SK-N-SH (cell line): ENCODE measurements at regions not wholly inside any gene's neighbourhood (a gene's known extent, or its start where the extent isn't known, plus 50 kb on each side); places are given as distances from the start of the nearest gene placed in this dataset.
A peak's percentile ranks its signal among the peaks of the same experiment; 100 is the strongest.

Experiments used
- CTCF ChIA-PET: fragments of 300-600, 350-600 bp; formaldehyde crosslinking; extraction: SDS; loops from one replicate; lab custom pipeline; 2021; lab: Yijun Ruan, JAX
- POLR2A ChIA-PET: fragments of 350-600 bp; sonication (Branson Sonifier 250); formaldehyde crosslinking; extraction: SDS; loops from one replicate; lab custom pipeline; 2020; ENCODE audit warnings: antibody characterized with exemption, inconsistent platforms; lab: Yijun Ruan, JAX
- DNase-seq: peaks from one replicate; pipeline ENCODE4 v3.0.0; 2012
- H2AFZ ChIP-seq: fragments of 200-600 bp; sonication (generic); 2 replicates; pipeline ENCODE4 v1.8.1; 2016; ENCODE audit warnings: antibody characterized with exemption, mild to moderate bottlenecking, low read depth
- H3F3A ChIP-seq: fragments of 200-600 bp; sonication (generic); replicated peaks from 2 replicates; pipeline ENCODE3; 2016; ENCODE audit warnings: antibody characterized with exemption, mild to moderate bottlenecking; ENCODE audit not compliant: insufficient read depth
- H3K27ac ChIP-seq, 2 experiments: fragments of 200-500 bp in 1 of 2; fragments of 200-600 bp in 1 of 2; sonication (Bioruptor generic) in 1 of 2; sonication (generic), shearing (Covaris generic) in 1 of 2; 2 replicates each; pipeline versions ENCODE4 v1.5.1 to v1.6.1; 2014 to 2016; ENCODE audit warnings: low read depth in 2 of 2, inconsistent platforms in 1 of 2, low read length in 1 of 2, mild to moderate bottlenecking in 1 of 2, mixed read lengths in 1 of 2
- H3K27me3 ChIP-seq: fragments of 200-600 bp; sonication (generic), shearing (Covaris generic); 2 replicates; pipeline ENCODE4 v1.6.1; 2016; ENCODE audit warnings: mixed run types; ENCODE audit not compliant: insufficient read depth
- H3K36me3 ChIP-seq, 2 experiments: fragments of 200-500 bp in 1 of 2; fragments of 200-600 bp in 1 of 2; sonication (Bioruptor generic) in 1 of 2; sonication (generic) in 1 of 2; replicated peaks in 1 of 2; 2 replicates each; pipeline versions ENCODE3 to v1.5.1; 2014 to 2016; ENCODE audit warnings: low read length in 1 of 2, mild to moderate bottlenecking in 1 of 2; ENCODE audit not compliant: insufficient read depth in 2 of 2, control insufficient read depth in 1 of 2
- H3K4me1 ChIP-seq, 2 experiments: fragments of 200-500 bp in 1 of 2; fragments of 200-600 bp in 1 of 2; sonication (Bioruptor generic) in 1 of 2; sonication (generic), shearing (Covaris generic) in 1 of 2; 2 replicates each; pipeline versions ENCODE4 v1.5.1 to v1.6.1; 2014 to 2016; ENCODE audit warnings: low read depth in 1 of 2, low read length in 1 of 2, mixed run types in 1 of 2; ENCODE audit not compliant: insufficient read depth in 2 of 2, control insufficient read depth in 1 of 2
- H3K4me2 ChIP-seq: fragments of 200-600 bp; sonication (generic), shearing (Covaris generic); 2 replicates; pipeline ENCODE4 v1.6.1; 2017; ENCODE audit warnings: mixed run types
- H3K4me3 ChIP-seq, 2 experiments: fragments of 200-500 bp in 1 of 2; fragments of 200-600 bp in 1 of 2; sonication (Bioruptor generic) in 1 of 2; sonication (generic), shearing (Covaris generic) in 1 of 2; 2 replicates each; pipeline versions ENCODE4 v1.5.1 to v1.8.1; 2014 to 2016; ENCODE audit warnings: low read depth in 2 of 2, inconsistent platforms in 1 of 2, low read length in 1 of 2, mild to moderate bottlenecking in 1 of 2, mixed read lengths in 1 of 2, moderate library complexity in 1 of 2
- H3K79me2 ChIP-seq: fragments of 200-600 bp; sonication (generic); 2 replicates; pipeline ENCODE4 v1.8.1; 2017; ENCODE audit warnings: mild to moderate bottlenecking; ENCODE audit not compliant: insufficient read depth
- H3K9ac ChIP-seq: fragments of 200-600 bp; sonication (generic); 2 replicates; pipeline ENCODE4 v1.6.1; 2017; ENCODE audit warnings: mixed run types
- H3K9me2 ChIP-seq: fragments of 200-600 bp; sonication (generic); 2 replicates; pipeline ENCODE4 v1.6.1; 2017; ENCODE audit warnings: mixed run types
- H3K9me3 ChIP-seq: fragments of 200-600 bp; sonication (generic); 2 replicates; pipeline ENCODE4 v1.6.1; 2017; ENCODE audit warnings: mixed run types, mild to moderate bottlenecking, moderate library complexity
- H4K20me1 ChIP-seq: fragments of 200-600 bp; sonication (generic); 2 replicates; pipeline ENCODE4 v1.6.1; 2017; ENCODE audit warnings: mild to moderate bottlenecking, mixed run types; ENCODE audit not compliant: insufficient read depth
- CHD2 ChIP-seq: fragments of 150-350 bp; IDR thresholded peaks from 2 replicates; pipeline ENCODE4 v1.6.1; 2018; ENCODE audit warnings: low read length; ENCODE audit not compliant: partially characterized antibody
- EP300 ChIP-seq, 2 experiments: IDR thresholded peaks; 2 replicates each; pipeline versions ENCODE4 v1.4.0 to v1.6.1; 2012; ENCODE audit warnings: borderline replicate concordance in 1 of 2, low read depth in 1 of 2, low read length in 1 of 2
- EZH2phosphoT487 ChIP-seq: fragments of 200-600 bp; sonication (generic); IDR thresholded peaks from 2 replicates; pipeline ENCODE4 v1.6.1; 2017; ENCODE audit warnings: low read depth, mixed run types, mild to moderate bottlenecking, antibody characterized with exemption, moderate library complexity, borderline replicate concordance
- FOSL2 ChIP-seq: IDR thresholded peaks from 2 replicates; pipeline ENCODE4 v1.4.0; 2012; ENCODE audit warnings: low read depth, mild to moderate bottlenecking, moderate library complexity, borderline replicate concordance
- GABPA ChIP-seq: IDR thresholded peaks from 2 replicates; pipeline ENCODE4 v1.4.0; 2012; ENCODE audit warnings: low read depth, mild to moderate bottlenecking
- MEF2A ChIP-seq: IDR thresholded peaks from 2 replicates; pipeline ENCODE4 v1.4.0; 2012; ENCODE audit warnings: low read depth, borderline replicate concordance
- MXI1 ChIP-seq: IDR thresholded peaks from 2 replicates; pipeline ENCODE4 v1.6.1; 2012; ENCODE audit warnings: mild to moderate bottlenecking, low read depth, low read length, improper control_type of control experiment
- NRF1 ChIP-seq: IDR thresholded peaks from 2 replicates; pipeline ENCODE4 v1.6.1; 2012; ENCODE audit warnings: low read depth, mild to moderate bottlenecking, low read length
- POLR2AphosphoS5 ChIP-seq: IDR thresholded peaks from 2 replicates; pipeline ENCODE4 v1.6.1; 2012; ENCODE audit warnings: low read depth, low read length
- RAD21 ChIP-seq: IDR thresholded peaks from 2 replicates; pipeline ENCODE4 v1.6.1; 2012; ENCODE audit warnings: mild to moderate bottlenecking, low read length
- SMC3 ChIP-seq: IDR thresholded peaks from 2 replicates; pipeline ENCODE4 v1.6.1; 2012; ENCODE audit warnings: low read depth, low read length, improper control_type of control experiment
- TCF12 ChIP-seq: IDR thresholded peaks from 2 replicates; pipeline ENCODE4 v1.4.0; 2012
- WGBS: methylation state at CpG from one replicate; pipeline ENCODE4 v1.1.6; 2017; ENCODE audit warnings: low lambda C conversion rate; 5-methylcytosine and 5-hydroxymethylcytosine counted together
- TF ChIP-seq, protein P1 (sequence below): IDR thresholded peaks from 2 replicates; pipeline ENCODE4 v1.4.0; 2012; ENCODE audit warnings: low read depth, borderline replicate concordance
- TF ChIP-seq, protein P2 (sequence below): fragments of 150-350 bp; IDR thresholded peaks from 2 replicates; pipeline ENCODE4 v1.6.1; 2016; ENCODE audit warnings: mild to moderate bottlenecking, low read depth, low read length
- TF ChIP-seq, protein P3 (sequence below): IDR thresholded peaks from 2 replicates; pipeline ENCODE4; 2012
- TF ChIP-seq, protein P4 (sequence below): fragments of 200-600 bp; sonication (generic); IDR thresholded peaks from 2 replicates; pipeline ENCODE4 v1.6.1; 2017; ENCODE audit warnings: antibody characterized with exemption, mild to moderate bottlenecking, moderate library complexity

DNA sequence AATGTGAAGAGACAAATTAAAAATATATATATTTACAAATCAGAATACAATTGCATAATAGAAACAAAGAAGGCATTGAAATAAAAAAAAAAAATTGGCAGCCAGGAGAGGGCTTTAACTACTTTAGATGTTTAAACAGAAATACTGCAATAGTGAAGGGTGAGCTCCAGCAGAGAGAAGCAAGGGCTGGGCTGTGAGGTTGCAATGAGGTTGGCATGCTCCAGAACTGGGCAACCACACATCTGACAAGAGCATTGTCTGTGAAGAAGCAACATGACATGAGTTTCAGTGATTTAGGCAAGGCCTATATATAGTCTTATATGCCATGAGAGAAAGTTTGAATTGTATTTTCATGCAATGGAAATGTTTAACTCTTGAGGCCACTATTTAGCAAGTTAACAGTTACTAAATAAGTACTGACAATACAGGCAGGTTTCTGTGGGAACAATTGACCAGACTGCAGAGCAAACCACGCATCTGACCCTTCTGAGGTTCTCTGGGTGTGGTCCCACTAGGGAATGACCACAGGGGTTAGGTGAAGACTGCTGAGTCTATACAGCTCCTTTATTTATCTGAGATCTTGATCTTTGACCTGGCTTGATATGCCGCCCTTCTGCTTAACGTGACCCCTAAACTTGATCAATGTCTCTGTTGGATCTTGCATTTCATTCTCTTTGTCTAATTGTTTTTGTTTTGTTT is 354.2 kb upstream of the PIK3C3 start (continued):
- no peak for TF ChIP-seq SMC3
- no peak for TF ChIP-seq CHD2

DNA sequence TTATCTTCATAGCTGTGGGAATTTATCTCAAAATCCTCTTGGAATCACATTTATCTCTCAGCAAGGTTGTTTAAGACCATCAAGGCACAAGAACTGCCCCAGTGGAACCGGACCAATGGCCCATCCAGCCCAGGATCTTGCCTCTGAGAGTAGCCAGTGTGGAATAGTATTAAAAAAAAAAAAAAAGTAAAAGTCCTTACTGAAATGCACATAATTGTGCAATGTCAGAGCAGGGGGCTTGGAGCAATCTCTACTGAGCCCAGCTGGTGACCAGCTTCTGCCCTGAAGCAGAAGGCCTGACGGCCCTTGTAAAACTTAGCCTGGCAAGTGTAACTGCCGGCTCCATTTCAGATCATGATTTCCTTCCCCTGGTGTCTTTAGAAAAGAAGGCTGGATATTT is 355.6 kb upstream of the PIK3C3 start:
- DNase-seq = peak; percentile 16
- Histone ChIP-seq H3K9me3 (no peaks in the 10 kb centered on the region), H3K9ac (no peak overlapping the region), H3K9me2 (no peaks in the 10 kb centered on the region), H3F3A (no peaks in the 10 kb centered on the region), H3K4me3 (no peak overlapping the region), H3K27ac (0 out of 4 replicates have a peak overlapping the region, but pooled peaks of 1 of the 2 experiments have one; percentile 3), H3K4me2 (no peak overlapping the region), H3K36me3 (no peaks in the 10 kb centered on the region), H4K20me1 (no peaks in the 10 kb centered on the region), H3K79me2 (no peaks in the 10 kb centered on the region), H3K27me3 (no peaks in the 10 kb centered on the region), H2AFZ (no peak overlapping the region), H3K4me1 (peaks cover 0 to 4% of the 10 kb centered on the region in 2 experiments; a peak in 1 of 4 replicates)
- CTCF ChIA-PET = no interaction called here
- POLR2A ChIA-PET = interaction anchor here (0.7 kb wide), 1 partner anchor 12 kb away, joined by 3 read pairs; no protein-coding TSS in a partner anchor
- no peak for TF ChIP-seq POLR2AphosphoS5
- TF ChIP-seq RAD21 = 0 out of 2 replicates have a peak, but pooled peaks have one; percentile 2
- TF ChIP-seq EP300 (IDR thresholded peaks at IDR 0.05; ENCODE audit: borderline replicate concordance in 1 of 2, low read depth in 1 of 2, low read length in 1 of 2) = peak in 1 of 2 experiments; percentile 53; a peak in 1 of 4 replicates
- TF ChIP-seq NRF1 = no peak
- TF ChIP-seq, protein P1, sequence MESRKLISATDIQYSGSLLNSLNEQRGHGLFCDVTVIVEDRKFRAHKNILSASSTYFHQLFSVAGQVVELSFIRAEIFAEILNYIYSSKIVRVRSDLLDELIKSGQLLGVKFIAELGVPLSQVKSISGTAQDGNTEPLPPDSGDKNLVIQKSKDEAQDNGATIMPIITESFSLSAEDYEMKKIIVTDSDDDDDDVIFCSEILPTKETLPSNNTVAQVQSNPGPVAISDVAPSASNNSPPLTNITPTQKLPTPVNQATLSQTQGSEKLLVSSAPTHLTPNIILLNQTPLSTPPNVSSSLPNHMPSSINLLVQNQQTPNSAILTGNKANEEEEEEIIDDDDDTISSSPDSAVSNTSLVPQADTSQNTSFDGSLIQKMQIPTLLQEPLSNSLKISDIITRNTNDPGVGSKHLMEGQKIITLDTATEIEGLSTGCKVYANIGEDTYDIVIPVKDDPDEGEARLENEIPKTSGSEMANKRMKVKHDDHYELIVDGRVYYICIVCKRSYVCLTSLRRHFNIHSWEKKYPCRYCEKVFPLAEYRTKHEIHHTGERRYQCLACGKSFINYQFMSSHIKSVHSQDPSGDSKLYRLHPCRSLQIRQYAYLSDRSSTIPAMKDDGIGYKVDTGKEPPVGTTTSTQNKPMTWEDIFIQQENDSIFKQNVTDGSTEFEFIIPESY = no peak
- 58% methylated on average over 3 of the region's 3 CpGs for WGBS

DNA sequence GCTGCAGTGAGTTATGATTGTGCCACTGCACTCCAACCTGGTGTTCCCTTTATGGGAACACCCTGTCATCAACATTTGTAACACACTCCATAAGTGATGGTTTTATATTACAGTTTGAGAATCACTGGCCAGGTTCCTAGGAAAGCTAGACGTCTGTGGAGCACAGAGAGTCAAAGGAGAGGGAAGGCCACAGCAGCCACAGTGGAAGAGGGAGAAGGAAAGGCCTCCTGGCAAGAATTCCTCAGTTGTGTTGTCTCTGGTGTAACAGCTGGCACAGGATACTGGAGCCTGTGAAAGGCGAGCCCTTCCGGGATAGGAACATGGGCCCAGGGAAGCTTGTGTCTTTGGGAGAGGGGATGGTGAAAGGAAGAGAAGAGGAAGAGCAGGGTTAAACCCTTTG is 360.5 kb upstream of the PIK3C3 start:
- Histone ChIP-seq H3K4me3 (no peak overlapping the region), H3K36me3 (no peaks in the 10 kb centered on the region), H3K27ac (no peak overlapping the region), H3K9me3 (no peaks in the 10 kb centered on the region), H3K27me3 (no peaks in the 10 kb centered on the region), H3K9me2 (no peaks in the 10 kb centered on the region), H3F3A (no peaks in the 10 kb centered on the region), H3K4me1 (peaks cover 0 to 3% of the 10 kb centered on the region in 2 experiments; a peak in 1 of 4 replicates), H3K79me2 (no peaks in the 10 kb centered on the region), H3K4me2 (no peak overlapping the region), H2AFZ (no peak overlapping the region), H4K20me1 (no peaks in the 10 kb centered on the region), H3K9ac (no peak overlapping the region)
- WGBS = 41% methylated on average over 3 of the region's 3 CpGs
- ChIA-PET POLR2A (no interaction called here), CTCF (interaction anchor here (0.7 kb wide), 1 partner anchor 47 kb away, joined by 3 read pairs; no protein-coding TSS in a partner anchor)
- no peak for DNase-seq
- TF ChIP-seq FOSL2 = no peak
- TF ChIP-seq MEF2A = no peak
- TF ChIP-seq GABPA = no peak
- TF ChIP-seq EZH2phosphoT487 = no peak
- TF ChIP-seq, protein P2, sequence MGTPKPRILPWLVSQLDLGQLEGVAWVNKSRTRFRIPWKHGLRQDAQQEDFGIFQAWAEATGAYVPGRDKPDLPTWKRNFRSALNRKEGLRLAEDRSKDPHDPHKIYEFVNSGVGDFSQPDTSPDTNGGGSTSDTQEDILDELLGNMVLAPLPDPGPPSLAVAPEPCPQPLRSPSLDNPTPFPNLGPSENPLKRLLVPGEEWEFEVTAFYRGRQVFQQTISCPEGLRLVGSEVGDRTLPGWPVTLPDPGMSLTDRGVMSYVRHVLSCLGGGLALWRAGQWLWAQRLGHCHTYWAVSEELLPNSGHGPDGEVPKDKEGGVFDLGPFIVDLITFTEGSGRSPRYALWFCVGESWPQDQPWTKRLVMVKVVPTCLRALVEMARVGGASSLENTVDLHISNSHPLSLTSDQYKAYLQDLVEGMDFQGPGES = no peak
- TF ChIP-seq, protein P3, sequence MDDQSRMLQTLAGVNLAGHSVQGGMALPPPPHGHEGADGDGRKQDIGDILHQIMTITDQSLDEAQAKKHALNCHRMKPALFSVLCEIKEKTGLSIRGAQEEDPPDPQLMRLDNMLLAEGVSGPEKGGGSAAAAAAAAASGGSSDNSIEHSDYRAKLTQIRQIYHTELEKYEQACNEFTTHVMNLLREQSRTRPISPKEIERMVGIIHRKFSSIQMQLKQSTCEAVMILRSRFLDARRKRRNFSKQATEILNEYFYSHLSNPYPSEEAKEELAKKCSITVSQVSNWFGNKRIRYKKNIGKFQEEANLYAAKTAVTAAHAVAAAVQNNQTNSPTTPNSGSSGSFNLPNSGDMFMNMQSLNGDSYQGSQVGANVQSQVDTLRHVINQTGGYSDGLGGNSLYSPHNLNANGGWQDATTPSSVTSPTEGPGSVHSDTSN = no peak
- TF ChIP-seq TCF12 = no peak
- no peak for TF ChIP-seq CHD2
- TF ChIP-seq EP300 (IDR thresholded peaks at IDR 0.05; ENCODE audit: borderline replicate concordance in 1 of 2, low read depth in 1 of 2, low read length in 1 of 2) = no peak
- TF ChIP-seq MXI1 = no peak
- TF ChIP-seq, protein P4, sequence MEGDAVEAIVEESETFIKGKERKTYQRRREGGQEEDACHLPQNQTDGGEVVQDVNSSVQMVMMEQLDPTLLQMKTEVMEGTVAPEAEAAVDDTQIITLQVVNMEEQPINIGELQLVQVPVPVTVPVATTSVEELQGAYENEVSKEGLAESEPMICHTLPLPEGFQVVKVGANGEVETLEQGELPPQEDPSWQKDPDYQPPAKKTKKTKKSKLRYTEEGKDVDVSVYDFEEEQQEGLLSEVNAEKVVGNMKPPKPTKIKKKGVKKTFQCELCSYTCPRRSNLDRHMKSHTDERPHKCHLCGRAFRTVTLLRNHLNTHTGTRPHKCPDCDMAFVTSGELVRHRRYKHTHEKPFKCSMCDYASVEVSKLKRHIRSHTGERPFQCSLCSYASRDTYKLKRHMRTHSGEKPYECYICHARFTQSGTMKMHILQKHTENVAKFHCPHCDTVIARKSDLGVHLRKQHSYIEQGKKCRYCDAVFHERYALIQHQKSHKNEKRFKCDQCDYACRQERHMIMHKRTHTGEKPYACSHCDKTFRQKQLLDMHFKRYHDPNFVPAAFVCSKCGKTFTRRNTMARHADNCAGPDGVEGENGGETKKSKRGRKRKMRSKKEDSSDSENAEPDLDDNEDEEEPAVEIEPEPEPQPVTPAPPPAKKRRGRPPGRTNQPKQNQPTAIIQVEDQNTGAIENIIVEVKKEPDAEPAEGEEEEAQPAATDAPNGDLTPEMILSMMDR = no peak
- TF ChIP-seq, all 33 proteins: peak for 0
